ENCODE measurements at regions not wholly inside any gene's neighbourhood (a gene's known extent, or its start where the extent isn't known, plus 50 kb on each side); places are given as distances from the start of the nearest gene placed in this dataset.

DNA sequence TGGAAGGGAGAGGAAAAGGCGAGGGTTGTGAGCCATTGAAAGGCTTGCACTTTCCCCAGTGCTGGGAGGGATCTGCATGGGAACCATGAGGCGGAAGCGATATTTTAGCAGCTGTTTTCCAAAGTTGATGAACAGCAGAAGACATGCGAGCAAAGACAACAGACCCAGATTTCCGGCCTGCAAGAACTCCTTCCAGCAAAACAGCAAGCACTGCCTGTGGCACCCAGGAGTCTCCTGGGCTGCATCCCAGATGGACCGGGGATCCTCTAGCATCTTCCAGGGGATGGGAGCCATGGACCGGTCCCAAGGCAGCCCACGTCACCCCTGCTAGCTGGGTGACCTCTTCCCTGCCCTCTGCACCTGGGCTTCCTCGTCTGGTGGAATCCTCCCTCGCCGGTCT, 162.8 kb downstream of the IRF8 start:
- Histone ChIP-seq H3K4me3 (no peak overlapping the region), H3K36me3 (no peaks in the 10 kb centered on the region), H3K4me1 (peaks cover 41% of the 10 kb centered on the region), H3K27ac (replicated peaks) (peak overlapping the region; percentile 71), H3K27me3 (ENCODE audit: low read depth) (peaks cover 19% of the 10 kb centered on the region), H3K9me3 (replicated peaks) (no peaks in the 10 kb centered on the region)
- intact Hi-C loops (cut with micrococcal nuclease), result no loop called here
- no peak for TF ChIP-seq CTCF (IDR thresholded peaks at IDR 0.05; ENCODE audit: borderline replicate concordance)
- DNase-seq, result no peak

DNA sequence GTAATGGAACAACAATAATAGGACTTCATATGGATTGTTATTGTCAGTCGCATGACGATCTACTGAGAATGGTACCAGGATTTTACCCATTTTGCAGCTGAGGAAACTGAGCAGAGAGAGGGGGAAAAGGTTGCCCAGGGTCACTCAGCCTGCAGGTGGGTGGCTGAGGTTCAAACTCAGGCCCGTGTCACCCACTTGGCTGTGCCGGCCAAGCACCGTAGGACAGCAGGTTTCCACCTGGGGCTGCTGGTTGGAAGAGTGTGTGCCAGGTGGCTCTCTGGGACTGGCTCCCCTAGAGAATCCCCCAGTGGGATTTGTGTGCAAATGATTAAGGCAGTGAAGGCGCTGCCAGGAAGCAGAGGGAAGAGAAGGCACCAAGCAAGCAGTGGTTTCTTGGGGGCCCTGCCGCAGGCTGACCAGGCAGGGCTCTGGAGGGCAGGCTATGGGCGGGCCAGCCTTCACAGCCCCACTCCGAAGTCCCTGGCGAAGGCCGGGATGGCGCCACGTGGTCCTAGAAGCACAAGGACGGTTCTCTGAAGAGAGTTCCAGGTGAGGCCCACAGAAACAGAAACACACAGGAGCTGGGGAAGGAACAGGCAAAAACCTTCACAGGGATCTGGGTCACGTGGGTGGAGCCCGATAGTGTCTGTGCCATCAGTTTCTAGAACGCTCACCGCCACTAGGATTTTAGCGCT, 163.5 kb downstream of the IRF8 start:
- intact Hi-C loops (cut with micrococcal nuclease), result no loop called here
- Histone ChIP-seq H3K27me3 (ENCODE audit: low read depth) (peaks cover 26% of the 10 kb centered on the region), H3K36me3 (no peaks in the 10 kb centered on the region), H3K9me3 (replicated peaks) (no peaks in the 10 kb centered on the region), H3K27ac (replicated peaks) (peak overlapping the region; percentile 71), H3K4me1 (peaks cover 41% of the 10 kb centered on the region), H3K4me3 (no peak overlapping the region)
- no peak for DNase-seq
- TF ChIP-seq CTCF (IDR thresholded peaks at IDR 0.05; ENCODE audit: borderline replicate concordance), result no peak

DNA sequence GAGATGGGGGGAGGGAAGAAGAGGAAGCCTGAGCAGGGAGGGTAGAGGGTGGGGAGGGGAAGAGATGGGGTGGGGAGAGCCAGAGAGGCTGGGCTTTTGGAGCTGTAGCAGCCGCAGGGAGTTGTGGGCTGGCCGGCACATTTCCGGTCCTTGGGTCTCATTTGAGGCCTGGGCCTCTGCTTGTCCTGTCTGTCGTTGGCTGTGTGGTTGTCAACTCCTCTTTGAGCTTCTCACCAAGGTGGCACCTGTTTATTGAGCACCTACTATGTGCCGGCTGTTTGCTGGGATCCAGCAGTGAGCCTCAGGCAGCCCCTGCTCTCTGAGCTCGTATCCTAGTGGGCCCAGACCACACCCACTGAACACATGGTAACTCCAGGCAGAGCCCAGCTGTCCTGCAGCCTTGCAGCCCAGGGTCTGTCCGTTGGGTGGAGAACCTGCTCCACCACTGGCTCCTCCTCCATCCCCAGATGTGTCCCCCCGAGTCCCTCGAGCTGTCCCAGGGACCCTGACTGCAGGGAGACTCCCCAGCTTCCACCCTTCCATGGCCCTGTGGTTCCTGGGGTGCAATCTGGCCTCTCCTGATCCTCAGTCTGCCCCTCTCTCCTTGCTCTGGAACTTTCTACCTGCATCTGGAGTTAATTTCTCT, 164.9 kb downstream of the IRF8 start:
- H3K4me1 ChIP-seq, result peaks cover 41% of the 10 kb centered on the region
- no peak for TF ChIP-seq CTCF (IDR thresholded peaks at IDR 0.05; ENCODE audit: borderline replicate concordance)
- intact Hi-C loops (cut with micrococcal nuclease), result no loop called here
- no peak for DNase-seq
- no peak overlapping the region for H3K4me3 ChIP-seq
- peaks cover 41% of the 10 kb centered on the region for H3K27me3 ChIP-seq (ENCODE audit: low read depth)
- no peaks in the 10 kb centered on the region for H3K36me3 ChIP-seq
- H3K9me3 ChIP-seq (replicated peaks), result no peaks in the 10 kb centered on the region
- no peak overlapping the region for H3K27ac ChIP-seq (replicated peaks)

DNA sequence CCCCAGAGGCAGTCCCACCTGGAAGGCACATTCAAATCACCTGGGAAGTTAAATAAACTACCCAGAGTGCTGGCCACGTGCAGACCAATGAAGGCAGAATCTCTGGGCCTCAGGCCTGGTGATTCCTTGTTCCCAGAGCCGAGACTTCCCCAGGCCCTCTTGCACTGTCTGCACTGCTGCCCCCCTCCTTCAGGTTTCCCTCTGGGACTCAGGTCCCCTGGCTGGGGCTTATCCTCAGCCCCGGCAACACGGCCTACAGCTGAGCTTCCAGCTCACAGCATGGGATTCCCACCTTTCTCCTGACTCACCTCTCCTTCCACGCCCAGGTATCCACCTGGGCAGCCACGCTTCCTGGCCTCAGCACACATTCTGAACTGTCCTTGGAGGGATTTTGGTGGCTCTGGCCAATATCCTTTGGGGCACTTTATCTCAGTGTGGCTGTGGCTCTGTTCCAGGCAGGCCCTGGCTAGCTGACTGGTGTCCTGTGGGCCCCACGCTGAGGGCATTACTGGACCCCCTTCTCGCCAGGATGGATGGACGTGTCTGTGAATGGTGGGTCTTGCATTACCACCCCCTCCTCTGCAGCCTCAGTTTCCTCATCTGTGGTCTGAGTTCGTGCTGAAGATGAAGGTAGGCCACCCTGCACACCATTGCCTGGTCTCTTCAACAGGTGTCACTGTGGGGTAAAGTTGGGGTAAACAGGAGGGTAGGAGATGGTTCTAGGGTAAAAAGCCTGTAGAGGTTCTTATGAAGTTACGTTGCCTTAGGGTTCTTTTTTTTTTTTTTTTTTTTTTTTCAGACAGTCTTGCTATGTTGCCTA, 165.7 kb downstream of the IRF8 start:
- Histone ChIP-seq H3K27me3 (ENCODE audit: low read depth) (peaks cover 48% of the 10 kb centered on the region), H3K27ac (replicated peaks) (no peak overlapping the region), H3K4me1 (peaks cover 35% of the 10 kb centered on the region), H3K4me3 (no peak overlapping the region), H3K9me3 (replicated peaks) (no peaks in the 10 kb centered on the region), H3K36me3 (no peaks in the 10 kb centered on the region)
- no peak for TF ChIP-seq CTCF (IDR thresholded peaks at IDR 0.05; ENCODE audit: borderline replicate concordance)
- DNase-seq, result no peak
- intact Hi-C loops (cut with micrococcal nuclease), result no loop called here

DNA sequence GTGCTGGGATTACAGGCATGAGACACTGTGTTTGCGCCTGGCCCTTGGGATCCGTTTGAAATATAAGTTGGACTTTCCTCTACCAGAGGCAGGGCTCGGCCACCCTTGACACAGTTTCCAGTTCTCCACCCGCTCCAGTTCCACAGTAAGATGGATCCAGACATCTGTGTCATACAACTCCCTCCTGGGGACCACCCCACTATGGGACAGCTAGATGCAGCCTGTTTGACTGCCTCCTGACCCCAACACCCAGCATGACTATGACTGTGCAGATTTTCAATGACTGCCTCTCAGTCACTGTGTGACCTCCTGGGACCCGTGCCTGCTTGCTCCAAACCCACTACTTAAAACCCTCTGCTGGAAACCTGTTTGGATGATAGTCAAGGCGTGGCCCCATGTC, 166.7 kb downstream of the IRF8 start:
- H3K9me3 ChIP-seq (replicated peaks), result no peaks in the 10 kb centered on the region
- H3K27ac ChIP-seq (replicated peaks), result no peak overlapping the region
- no peak overlapping the region for H3K4me3 ChIP-seq
- peaks cover 24% of the 10 kb centered on the region for H3K4me1 ChIP-seq
- peaks cover 58% of the 10 kb centered on the region for H3K27me3 ChIP-seq (ENCODE audit: low read depth)
- DNase-seq, result no peak
- H3K36me3 ChIP-seq, result no peaks in the 10 kb centered on the region
- TF ChIP-seq CTCF (IDR thresholded peaks at IDR 0.05; ENCODE audit: borderline replicate concordance), result no peak
- intact Hi-C loops (cut with micrococcal nuclease), result no loop called here
